ENCODE measurements at regions not wholly inside any gene's neighbourhood (a gene's known extent, or its start where the extent isn't known, plus 50 kb on each side); places are given as distances from the start of the nearest gene placed in this dataset.

DNA sequence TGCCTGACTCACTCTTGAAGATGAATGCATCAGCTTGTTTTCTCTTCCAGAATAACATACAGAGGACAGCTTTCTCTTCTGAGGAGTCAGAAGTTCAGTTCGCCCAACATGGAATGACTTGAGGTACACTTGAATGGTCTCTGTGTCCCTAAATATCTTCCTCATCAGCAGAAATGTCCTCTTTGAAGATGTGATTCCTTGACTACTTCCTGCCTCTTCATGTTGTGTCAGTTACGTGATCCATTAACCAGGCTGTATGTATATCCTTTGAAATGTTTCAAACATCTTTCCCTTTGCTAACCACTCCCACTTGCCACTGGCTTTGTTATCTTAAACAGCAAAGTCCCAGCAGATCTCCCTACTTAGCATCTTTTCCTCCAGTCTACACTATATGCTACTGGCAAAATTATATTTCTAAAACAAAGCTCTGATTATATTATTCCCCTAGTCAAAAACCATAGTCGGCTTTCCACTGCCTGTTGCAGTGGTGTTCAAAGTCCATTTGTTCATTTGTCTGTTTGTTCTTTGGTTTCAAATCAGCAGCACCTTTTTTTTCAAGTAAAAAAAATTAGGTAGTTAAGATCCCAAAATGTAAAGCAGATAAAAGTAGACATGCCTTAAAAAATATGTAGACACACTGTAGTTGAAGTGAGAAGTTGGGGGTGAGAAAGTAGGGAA is 82.1 kb upstream of the PAK3 start:
- TF ChIP-seq, protein P1, sequence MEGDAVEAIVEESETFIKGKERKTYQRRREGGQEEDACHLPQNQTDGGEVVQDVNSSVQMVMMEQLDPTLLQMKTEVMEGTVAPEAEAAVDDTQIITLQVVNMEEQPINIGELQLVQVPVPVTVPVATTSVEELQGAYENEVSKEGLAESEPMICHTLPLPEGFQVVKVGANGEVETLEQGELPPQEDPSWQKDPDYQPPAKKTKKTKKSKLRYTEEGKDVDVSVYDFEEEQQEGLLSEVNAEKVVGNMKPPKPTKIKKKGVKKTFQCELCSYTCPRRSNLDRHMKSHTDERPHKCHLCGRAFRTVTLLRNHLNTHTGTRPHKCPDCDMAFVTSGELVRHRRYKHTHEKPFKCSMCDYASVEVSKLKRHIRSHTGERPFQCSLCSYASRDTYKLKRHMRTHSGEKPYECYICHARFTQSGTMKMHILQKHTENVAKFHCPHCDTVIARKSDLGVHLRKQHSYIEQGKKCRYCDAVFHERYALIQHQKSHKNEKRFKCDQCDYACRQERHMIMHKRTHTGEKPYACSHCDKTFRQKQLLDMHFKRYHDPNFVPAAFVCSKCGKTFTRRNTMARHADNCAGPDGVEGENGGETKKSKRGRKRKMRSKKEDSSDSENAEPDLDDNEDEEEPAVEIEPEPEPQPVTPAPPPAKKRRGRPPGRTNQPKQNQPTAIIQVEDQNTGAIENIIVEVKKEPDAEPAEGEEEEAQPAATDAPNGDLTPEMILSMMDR (IDR thresholded peaks at IDR 0.05; ENCODE audit: extremely low read depth, insufficient read depth, missing control alignments) = no peak
- in situ Hi-C loops (cut with MboI; ENCODE audit: low pct_unique_long_range_greater_than_20kb, low sequenced_read_pairs, unreplicated experiment) = no loop called here
- no peak for DNase-seq (ENCODE audit: low spot score)

DNA sequence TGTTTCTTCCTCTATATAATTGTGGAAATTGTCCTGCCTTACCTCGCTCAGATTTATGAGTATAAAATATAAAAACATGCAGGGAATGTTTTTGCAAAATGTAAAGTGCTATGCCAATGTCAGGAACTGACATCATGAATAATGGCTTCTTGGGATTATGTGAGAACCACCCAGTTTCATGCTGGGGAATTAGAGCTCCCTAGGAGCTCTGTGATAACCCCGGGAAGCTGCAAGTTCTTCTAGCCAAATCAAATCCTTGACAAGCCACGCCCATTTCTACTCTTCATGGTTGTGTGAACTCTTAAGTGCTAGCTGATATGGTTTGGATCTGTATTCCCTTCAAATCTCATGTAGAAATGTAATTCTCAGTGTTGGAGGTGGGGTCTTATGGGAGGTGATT is 85.9 kb upstream of the PAK3 start:
- in situ Hi-C loops (cut with MboI; ENCODE audit: low pct_unique_long_range_greater_than_20kb, low sequenced_read_pairs, unreplicated experiment) = no loop called here
- DNase-seq (ENCODE audit: low spot score) = no peak
- TF ChIP-seq, protein P1 (IDR thresholded peaks at IDR 0.05; ENCODE audit: extremely low read depth, insufficient read depth, missing control alignments) = no peak

DNA sequence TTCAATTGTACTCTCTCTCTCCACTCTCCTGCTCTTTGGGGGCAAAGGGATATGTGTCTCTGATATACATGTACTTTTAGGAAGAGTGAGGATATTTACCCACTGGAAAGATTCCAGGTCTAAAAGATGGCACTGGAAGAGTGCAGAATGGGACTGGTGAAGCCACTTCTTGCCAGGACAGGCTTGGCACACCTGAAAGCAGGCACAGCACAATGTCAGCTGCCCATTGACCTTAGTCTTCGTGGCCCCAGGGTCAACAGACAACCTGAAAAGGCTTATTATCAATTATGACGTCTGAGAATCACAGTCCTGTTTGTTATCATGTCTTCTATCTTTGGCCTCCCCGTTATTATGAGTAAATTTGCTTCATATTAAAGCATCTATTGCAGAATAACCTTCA is 86.7 kb upstream of the PAK3 start:
- in situ Hi-C loops (cut with MboI; ENCODE audit: low pct_unique_long_range_greater_than_20kb, low sequenced_read_pairs, unreplicated experiment) = no loop called here
- TF ChIP-seq, protein P1 (IDR thresholded peaks at IDR 0.05; ENCODE audit: extremely low read depth, insufficient read depth, missing control alignments) = no peak
- no peak for DNase-seq (ENCODE audit: low spot score)

DNA sequence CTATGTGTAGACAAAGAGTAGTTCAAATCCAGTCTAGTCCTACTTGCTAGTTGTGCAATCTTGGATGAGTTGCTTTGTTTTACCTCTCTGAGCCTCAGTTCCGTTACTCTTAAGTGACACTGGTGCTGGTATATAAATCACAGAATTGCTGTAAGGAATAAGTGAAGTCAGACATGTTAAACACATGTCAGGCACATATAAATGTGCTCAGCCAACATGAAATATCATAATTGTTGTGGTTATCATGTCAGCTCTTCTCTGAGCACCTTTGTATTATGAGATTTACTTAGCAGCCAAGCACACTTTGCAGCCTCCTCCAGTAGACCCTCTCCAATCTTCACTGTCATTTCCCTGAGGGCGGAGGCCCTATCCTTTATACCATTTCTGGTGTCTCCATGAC is 87.9 kb upstream of the PAK3 start:
- in situ Hi-C loops (cut with MboI; ENCODE audit: low pct_unique_long_range_greater_than_20kb, low sequenced_read_pairs, unreplicated experiment) = no loop called here
- TF ChIP-seq, protein P1 (IDR thresholded peaks at IDR 0.05; ENCODE audit: extremely low read depth, insufficient read depth, missing control alignments) = no peak

DNA sequence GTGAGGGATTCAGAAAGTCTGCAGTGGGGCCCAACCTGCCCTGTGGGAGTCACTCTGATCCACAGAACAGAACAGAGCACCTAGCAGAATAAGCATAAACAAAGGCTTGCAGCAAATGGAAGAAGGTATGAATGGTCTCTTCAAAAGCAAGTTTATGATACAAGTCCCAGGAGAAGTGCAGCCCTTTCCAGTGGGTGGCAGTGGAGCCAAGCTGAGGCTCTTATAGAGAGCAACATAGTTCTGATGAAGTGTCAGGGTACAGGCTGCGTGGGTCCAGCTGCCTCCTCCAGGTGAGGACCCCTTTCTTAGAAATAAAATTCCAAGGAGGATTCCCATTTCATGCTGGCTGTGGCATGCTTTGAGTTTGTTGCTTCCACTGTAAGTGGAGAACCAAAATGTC is 88.8 kb upstream of the PAK3 start:
- no peak for DNase-seq (ENCODE audit: low spot score)
- in situ Hi-C loops (cut with MboI; ENCODE audit: low pct_unique_long_range_greater_than_20kb, low sequenced_read_pairs, unreplicated experiment) = no loop called here
- TF ChIP-seq, protein P1 (IDR thresholded peaks at IDR 0.05; ENCODE audit: extremely low read depth, insufficient read depth, missing control alignments) = no peak

More for the DNA sequence above, 87.9 kb upstream of the PAK3 start:
- no peak for DNase-seq (ENCODE audit: low spot score)

DNA sequence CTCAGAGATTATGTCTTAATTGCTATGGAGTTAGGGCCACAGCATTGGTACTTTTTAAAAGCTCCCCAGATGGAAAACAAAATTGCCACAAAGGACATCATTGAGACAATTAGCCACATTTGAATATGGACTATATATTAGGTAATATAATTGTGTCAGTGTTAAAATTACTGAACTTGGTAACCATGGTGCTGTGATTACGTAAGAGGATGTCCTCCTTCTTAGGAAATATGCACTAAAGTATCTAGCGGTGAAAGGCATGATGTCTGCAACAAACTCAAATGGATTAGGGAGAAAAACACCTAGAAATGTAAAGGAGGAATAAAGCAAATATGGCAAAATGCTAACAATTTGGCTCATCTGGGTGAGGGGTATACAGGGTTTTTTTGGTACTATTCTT is 89.9 kb upstream of the PAK3 start:
- in situ Hi-C loops (cut with MboI; ENCODE audit: low pct_unique_long_range_greater_than_20kb, low sequenced_read_pairs, unreplicated experiment) = no loop called here
- TF ChIP-seq, protein P1 (IDR thresholded peaks at IDR 0.05; ENCODE audit: extremely low read depth, insufficient read depth, missing control alignments) = no peak
- no peak for DNase-seq (ENCODE audit: low spot score)
